Esophagus muscularis mucosa (tissue), 4 donors: ENCODE measurements at regions not wholly inside any gene's neighbourhood (a gene's known extent, or its start where the extent isn't known, plus 50 kb on each side); places are given as distances from the start of the nearest gene placed in this dataset.

ENCODE experiments used
- DNase-seq: peaks from one replicate; pipeline ENCODE4 v3.0.0-alpha.2; 2017; ENCODE audit errors: extremely low spot score
- H3K27ac ChIP-seq, 4 donors: fragments of 200-600 bp; sonication (generic); replicated peaks in 1 of 4; 1 replicate in 3 of 4; 2 replicates in 1 of 4; pipeline ENCODE4 v1.5.1; 2016 to 2019; ENCODE audit warnings: mild to moderate bottlenecking in 1 of 4
- H3K27me3 ChIP-seq, 4 donors: fragments of 200-600 bp; sonication (generic); one replicate each; pipeline versions ENCODE4 v1.5.1 to v1.6.0; 2016 to 2019
- H3K36me3 ChIP-seq, 4 donors: fragments of 200-600 bp; sonication (generic); one replicate each; pipeline ENCODE4 v1.5.1; 2016 to 2019
- H3K4me1 ChIP-seq, 4 donors: fragments of 200-600 bp; sonication (generic); one replicate each; pipeline ENCODE4 v1.5.1; 2016 to 2019
- H3K4me3 ChIP-seq, 4 donors: fragments of 200-600 bp; sonication (generic); 1 replicate in 2 of 4; 2 replicates in 2 of 4; pipeline ENCODE4 v1.5.1; 2016 to 2019; ENCODE audit warnings: mild to moderate bottlenecking in 4 of 4, moderate library complexity in 1 of 4
- H3K9me3 ChIP-seq, 4 donors: fragments of 200-600 bp; sonication (generic); 1 replicate in 3 of 4; 2 replicates in 1 of 4; pipeline ENCODE4 v1.5.1; 2016 to 2019
- EP300 ChIP-seq: sonication (generic); formaldehyde crosslinking; IDR thresholded peaks from one replicate; pipeline ENCODE4 v1.6.1; 2017; ENCODE audit warnings: antibody characterized with exemption
- POLR2A ChIP-seq: fragments of 450-650 bp; IDR thresholded peaks from one replicate; pipeline ENCODE4 v1.6.1; 2017; ENCODE audit warnings: antibody characterized with exemption, moderate library complexity, mild to moderate bottlenecking, low read depth
- POLR2AphosphoS5 ChIP-seq, 2 donors: sonication (generic); formaldehyde crosslinking; IDR thresholded peaks; one replicate each; pipeline ENCODE4 v1.6.1; 2017; ENCODE audit warnings: antibody characterized with exemption in 2 of 2
- WGBS: methylation state at CpG from one replicate; pipeline ENCODE4 v1.1.5; 2018; 5-methylcytosine and 5-hydroxymethylcytosine counted together
- intact Hi-C: fragments of 100-400 bp; cut with DNase I; formaldehyde crosslinking; loops from one replicate; pipeline ENCODE4 v1.15.1; 2023
- TF ChIP-seq, protein P1 (sequence below), 3 experiments: fragments of 200-600 bp in 2 of 3; fragments of 450-650 bp in 1 of 3; sonication (generic) in 2 of 3; IDR thresholded peaks; one replicate each; pipeline ENCODE4 v1.5.1; 2017 to 2019; ENCODE audit warnings: antibody characterized with exemption in 3 of 3, mild to moderate bottlenecking in 2 of 3, moderate library complexity in 1 of 3

DNA sequence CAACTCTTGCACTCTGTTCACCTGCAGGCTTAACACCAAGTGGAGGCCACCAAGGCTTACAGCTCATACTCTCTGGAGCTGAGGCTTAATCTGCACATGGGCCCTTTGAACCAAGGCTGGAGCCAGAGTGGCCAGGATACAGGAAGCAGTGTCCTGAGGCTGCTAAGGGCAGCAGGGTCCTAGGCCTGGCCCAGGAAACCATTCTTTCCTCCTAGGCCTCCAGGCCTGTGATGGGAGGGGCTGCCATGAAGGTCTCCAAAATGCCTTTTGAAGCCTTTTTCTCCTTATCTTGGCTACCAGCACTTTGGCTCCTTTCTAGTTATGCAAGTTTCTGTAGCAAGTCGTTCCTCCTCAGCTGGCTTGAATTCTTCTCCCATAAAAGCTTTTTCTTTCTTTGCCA lies 68.0 kb upstream of the GNAI1 start:
- H3K27ac ChIP-seq = no peak overlapping the region
- no peak for DNase-seq
- WGBS = 89% methylated on average over 1 of the region's 1 CpG
- no peak overlapping the region for H3K4me3 ChIP-seq
- no peaks in the 10 kb centered on the region for H3K9me3 ChIP-seq
- no peaks in the 10 kb centered on the region for H3K27me3 ChIP-seq
- intact Hi-C loops = no loop called here
- H3K36me3 ChIP-seq = no peaks in the 10 kb centered on the region
- no peaks in the 10 kb centered on the region for H3K4me1 ChIP-seq
- TF ChIP-seq, protein P1, sequence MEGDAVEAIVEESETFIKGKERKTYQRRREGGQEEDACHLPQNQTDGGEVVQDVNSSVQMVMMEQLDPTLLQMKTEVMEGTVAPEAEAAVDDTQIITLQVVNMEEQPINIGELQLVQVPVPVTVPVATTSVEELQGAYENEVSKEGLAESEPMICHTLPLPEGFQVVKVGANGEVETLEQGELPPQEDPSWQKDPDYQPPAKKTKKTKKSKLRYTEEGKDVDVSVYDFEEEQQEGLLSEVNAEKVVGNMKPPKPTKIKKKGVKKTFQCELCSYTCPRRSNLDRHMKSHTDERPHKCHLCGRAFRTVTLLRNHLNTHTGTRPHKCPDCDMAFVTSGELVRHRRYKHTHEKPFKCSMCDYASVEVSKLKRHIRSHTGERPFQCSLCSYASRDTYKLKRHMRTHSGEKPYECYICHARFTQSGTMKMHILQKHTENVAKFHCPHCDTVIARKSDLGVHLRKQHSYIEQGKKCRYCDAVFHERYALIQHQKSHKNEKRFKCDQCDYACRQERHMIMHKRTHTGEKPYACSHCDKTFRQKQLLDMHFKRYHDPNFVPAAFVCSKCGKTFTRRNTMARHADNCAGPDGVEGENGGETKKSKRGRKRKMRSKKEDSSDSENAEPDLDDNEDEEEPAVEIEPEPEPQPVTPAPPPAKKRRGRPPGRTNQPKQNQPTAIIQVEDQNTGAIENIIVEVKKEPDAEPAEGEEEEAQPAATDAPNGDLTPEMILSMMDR (IDR thresholded peaks at IDR 0.05) = no peak
- no peak for TF ChIP-seq POLR2AphosphoS5 (IDR thresholded peaks at IDR 0.05)
- TF ChIP-seq EP300 = no peak
- no peak for TF ChIP-seq POLR2A

- H3K4me3 ChIP-seq = no peak overlapping the region
- no peaks in the 10 kb centered on the region for H3K27me3 ChIP-seq
- no peaks in the 10 kb centered on the region for H3K36me3 ChIP-seq
- no peak for TF ChIP-seq EP300
- TF ChIP-seq POLR2A = no peak
- no peak for TF ChIP-seq POLR2AphosphoS5 (IDR thresholded peaks at IDR 0.05)
- TF ChIP-seq, protein P1 (IDR thresholded peaks at IDR 0.05) = no peak
- DNase-seq = no peak
- H3K4me1 ChIP-seq = no peaks in the 10 kb centered on the region
- H3K9me3 ChIP-seq = peaks cover 0 to 5% (median 0%) of the 10 kb centered on the region in 4 donors
- no peak overlapping the region for H3K27ac ChIP-seq
- intact Hi-C loops = no loop called here
- 57% methylated on average over 4 of the region's 4 CpGs for WGBS
Observed at GRCh38 chr7:80063834-80064233, 70.8 kb upstream of the GNAI1 start.

DNA sequence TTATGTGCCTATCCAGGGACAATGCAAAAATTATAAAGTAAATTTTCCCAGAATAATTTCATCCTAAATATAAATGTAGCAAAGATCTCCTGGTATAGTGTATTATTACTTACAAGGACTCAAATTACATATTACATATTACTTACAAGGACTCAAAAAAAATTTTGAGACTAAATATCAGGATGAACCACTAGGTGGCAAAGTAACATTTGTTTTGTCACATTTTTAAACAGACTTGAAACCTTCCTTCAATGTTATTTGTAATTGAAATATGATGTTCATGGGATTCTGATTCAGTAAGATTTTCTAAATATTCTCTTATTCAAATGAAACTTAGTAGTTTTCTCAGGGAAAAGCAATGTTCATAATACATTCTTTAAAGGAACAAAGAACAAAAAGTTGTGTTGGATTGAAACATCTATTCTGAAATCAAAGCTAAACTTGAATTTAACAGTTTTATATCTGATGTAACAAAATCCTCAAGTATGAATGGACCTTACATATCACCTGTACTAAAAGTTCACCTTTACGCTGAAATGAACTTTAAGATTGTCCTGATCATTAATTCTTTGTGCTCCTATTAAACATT lies 74.3 kb upstream of the GNAI1 start:
- Histone ChIP-seq H3K9me3 (peaks cover 0 to 5% (median 0%) of the 10 kb centered on the region in 4 donors), H3K4me3 (no peak overlapping the region)
- intact Hi-C loops = no loop called here

DNA sequence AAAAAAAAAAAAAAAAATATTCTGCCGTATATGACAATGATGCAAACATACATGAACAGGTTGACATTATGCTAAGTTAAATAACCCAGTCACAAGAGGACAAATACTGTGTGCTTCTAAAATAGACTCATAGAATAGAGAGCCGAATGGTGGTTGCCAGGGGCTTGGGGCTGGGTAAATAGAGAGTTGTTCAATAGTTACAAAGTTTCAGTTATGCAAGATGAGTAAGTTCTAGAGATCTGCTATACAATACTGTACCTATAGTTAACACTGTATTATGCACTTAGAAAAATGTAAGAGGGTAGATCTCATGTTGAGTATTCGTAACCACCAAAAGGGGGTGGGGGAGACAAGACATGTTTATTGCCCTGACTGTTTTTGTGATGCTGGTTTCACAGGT lies 77.1 kb upstream of the GNAI1 start:
- WGBS = 88% methylated on average over 3 of the region's 3 CpGs
- H3K36me3 ChIP-seq = no peaks in the 10 kb centered on the region
- no peaks in the 10 kb centered on the region for H3K27me3 ChIP-seq
- H3K4me1 ChIP-seq = no peaks in the 10 kb centered on the region
- intact Hi-C loops = no loop called here
- H3K27ac ChIP-seq = no peak overlapping the region
- TF ChIP-seq, protein P1 (IDR thresholded peaks at IDR 0.05) = no peak
- TF ChIP-seq POLR2A (no peak), EP300 (no peak), POLR2AphosphoS5 (IDR thresholded peaks at IDR 0.05) (no peak)
- no peak overlapping the region for H3K4me3 ChIP-seq
- peaks cover 0 to 5% (median 0%) of the 10 kb centered on the region in 4 donors for H3K9me3 ChIP-seq
- no peak for DNase-seq

More for the DNA sequence above, 74.3 kb upstream of the GNAI1 start:
- H3K36me3 ChIP-seq = no peaks in the 10 kb centered on the region
- TF ChIP-seq POLR2AphosphoS5 (IDR thresholded peaks at IDR 0.05) = no peak
- TF ChIP-seq, protein P1 (IDR thresholded peaks at IDR 0.05) = peak; percentile 30 to 59 (median 55)
- H3K4me1 ChIP-seq = no peaks in the 10 kb centered on the region
- DNase-seq = no peak
- 93% methylated on average over 1 of the region's 1 CpG for WGBS
- no peaks in the 10 kb centered on the region for H3K27me3 ChIP-seq
- H3K27ac ChIP-seq = no peak overlapping the region

DNA sequence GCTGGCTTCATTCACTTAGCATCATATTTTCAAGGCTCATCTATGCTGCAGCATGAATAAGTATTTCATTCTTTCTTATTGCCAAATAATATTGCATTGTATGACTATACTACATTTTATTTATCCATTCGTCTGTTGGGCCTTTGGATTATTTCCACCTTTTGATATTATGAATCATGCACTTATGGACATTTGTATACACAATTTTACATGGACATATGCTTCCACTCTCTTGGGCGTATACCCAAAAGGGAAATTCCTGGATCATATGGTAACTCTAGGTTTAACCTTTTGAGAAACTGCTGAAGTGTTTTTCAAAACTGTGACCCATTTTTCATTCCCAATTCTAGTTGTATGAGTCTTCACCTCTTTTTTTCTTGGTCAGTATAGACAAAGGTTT lies 80.3 kb upstream of the GNAI1 start:
- Histone ChIP-seq H3K27me3 (no peaks in the 10 kb centered on the region), H3K4me3 (no peak overlapping the region), H3K36me3 (no peaks in the 10 kb centered on the region), H3K27ac (no peak overlapping the region), H3K4me1 (no peaks in the 10 kb centered on the region), H3K9me3 (no peaks in the 10 kb centered on the region)
- intact Hi-C loops = no loop called here
- WGBS = 45% methylated on average over 2 of the region's 2 CpGs
- DNase-seq = no peak
- TF ChIP-seq EP300 = no peak
- no peak for TF ChIP-seq POLR2AphosphoS5 (IDR thresholded peaks at IDR 0.05)
- TF ChIP-seq POLR2A = no peak
- TF ChIP-seq, protein P1 (IDR thresholded peaks at IDR 0.05) = no peak
